ENCODE measurements at regions not wholly inside any gene's neighbourhood (a gene's known extent, or its start where the extent isn't known, plus 50 kb on each side); places are given as distances from the start of the nearest gene placed in this dataset.
"Not testable (repeated sequence)": the region's sequence is repeated elsewhere in the genome, so short reads cannot be mapped to it uniquely, and the experiment has no call there.

- TF ChIP-seq ETV5 (CRISPR knock-in tag; IDR thresholded peaks at IDR 0.05; ENCODE audit: borderline replicate concordance); POLR2AphosphoS5 (IDR thresholded peaks at IDR 0.05; ENCODE audit: low read depth, low read length); SOX6 (IDR thresholded peaks at IDR 0.05); SOX6 (CRISPR knock-in tag; IDR thresholded peaks at IDR 0.05); ARNT (IDR thresholded peaks at IDR 0.05); CBX5 (CRISPR knock-in tag; IDR thresholded peaks at IDR 0.05; ENCODE audit: borderline replicate concordance); CTCF (CRISPR knock-in tag; IDR thresholded peaks at IDR 0.05); EP300 (IDR thresholded peaks at IDR 0.05; ENCODE audit: low read depth in 2 of 2, low read length in 2 of 2); EP300 (CRISPR knock-in tag; IDR thresholded peaks at IDR 0.05; ENCODE audit: borderline replicate concordance); GABPB1 (CRISPR knock-in tag; IDR thresholded peaks at IDR 0.05); EED (CRISPR knock-in tag; IDR thresholded peaks at IDR 0.05); ZNF780A (CRISPR knock-in tag; IDR thresholded peaks at IDR 0.05); HNRNPH1 (optimal IDR thresholded peaks at IDR 0.05; ENCODE audit: low read depth, low read length); MIER2 (CRISPR knock-in tag; IDR thresholded peaks at IDR 0.05): not testable (repeated sequence)
Observed at GRCh38 chr6:133789449-133789848, 99.5 kb upstream of the TCF21 start.
